GM12865 (cell line): ENCODE measurements at regions not wholly inside any gene's neighbourhood (a gene's known extent, or its start where the extent isn't known, plus 50 kb on each side); places are given as distances from the start of the nearest gene placed in this dataset.
A peak's percentile ranks its signal among the peaks of the same experiment; 100 is the strongest.

ENCODE experiments used
- DNase-seq: peaks from one replicate; pipeline ENCODE4 v3.0.0; 2010; ENCODE audit warnings: low read depth
- H3K4me3 ChIP-seq: 2 replicates; pipeline ENCODE4 v1.5.1; 2011; ENCODE audit warnings: mild to moderate bottlenecking, low read depth, low read length, control low read depth
- CTCF ChIP-seq: IDR thresholded peaks from 2 replicates; pipeline ENCODE4 v1.5.1; 2011; ENCODE audit warnings: low read length, control low read depth, low read depth, inconsistent platforms; ENCODE audit not compliant: insufficient read depth; ENCODE audit errors: missing control alignments

- no peak for DNase-seq
- TF ChIP-seq CTCF: no peak
- H3K4me3 ChIP-seq: no peak overlapping the region
Measured at GRCh38 chr15:31241888-31242522, 84.6 kb upstream of the KLF13 start.

- no peak for DNase-seq
- TF ChIP-seq CTCF: no peak
- H3K4me3 ChIP-seq: no peak overlapping the region
Measured at GRCh38 chr15:31243895-31244294, 82.7 kb upstream of the KLF13 start.

GRCh38 chr15:31245135-31245689 lies 81.4 kb upstream of the KLF13 start:
- no peak overlapping the region for H3K4me3 ChIP-seq
- DNase-seq: peak; percentile 65
- no peak for TF ChIP-seq CTCF

GRCh38 chr15:31245756-31246155 lies 80.9 kb upstream of the KLF13 start:
- no peak overlapping the region for H3K4me3 ChIP-seq
- TF ChIP-seq CTCF: no peak
- DNase-seq: no peak

- no peak for TF ChIP-seq CTCF
- DNase-seq: no peak
- no peak overlapping the region for H3K4me3 ChIP-seq
Measured at GRCh38 chr15:31247404-31247803, 79.2 kb upstream of the KLF13 start.

- H3K4me3 ChIP-seq: no peak overlapping the region
- TF ChIP-seq CTCF: no peak
- no peak for DNase-seq
Measured at GRCh38 chr15:31248263-31248662, 78.4 kb upstream of the KLF13 start.

GRCh38 chr15:31248951-31249350 lies 77.7 kb upstream of the KLF13 start:
- H3K4me3 ChIP-seq: no peak overlapping the region
- DNase-seq: no peak
- no peak for TF ChIP-seq CTCF
